ENCODE measurements at regions not wholly inside any gene's neighbourhood (a gene's known extent, or its start where the extent isn't known, plus 50 kb on each side); places are given as distances from the start of the nearest gene placed in this dataset.

DNA sequence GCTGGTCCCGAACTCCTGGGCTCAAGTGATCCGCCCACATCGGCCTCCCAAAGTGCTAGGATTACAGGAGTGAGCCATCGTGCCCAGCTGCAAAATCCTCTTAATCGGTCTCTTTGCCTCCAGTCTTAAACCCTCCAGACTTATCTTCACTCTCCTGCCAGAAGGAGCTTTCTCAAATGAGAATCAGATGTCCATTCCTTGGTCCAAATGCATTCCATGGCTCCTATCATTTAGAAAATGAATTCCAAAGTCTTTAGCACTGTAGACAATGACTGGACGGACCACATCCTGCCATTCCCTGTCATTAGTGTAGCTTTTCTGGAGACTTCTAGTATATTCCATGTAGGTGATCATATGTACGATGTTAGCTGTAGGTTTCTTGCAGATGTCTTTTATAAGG, 141.9 kb downstream of the ID4 start:
- no peak for TF ChIP-seq POLR2A (IDR thresholded peaks at IDR 0.05)
- TF ChIP-seq, protein P1, sequence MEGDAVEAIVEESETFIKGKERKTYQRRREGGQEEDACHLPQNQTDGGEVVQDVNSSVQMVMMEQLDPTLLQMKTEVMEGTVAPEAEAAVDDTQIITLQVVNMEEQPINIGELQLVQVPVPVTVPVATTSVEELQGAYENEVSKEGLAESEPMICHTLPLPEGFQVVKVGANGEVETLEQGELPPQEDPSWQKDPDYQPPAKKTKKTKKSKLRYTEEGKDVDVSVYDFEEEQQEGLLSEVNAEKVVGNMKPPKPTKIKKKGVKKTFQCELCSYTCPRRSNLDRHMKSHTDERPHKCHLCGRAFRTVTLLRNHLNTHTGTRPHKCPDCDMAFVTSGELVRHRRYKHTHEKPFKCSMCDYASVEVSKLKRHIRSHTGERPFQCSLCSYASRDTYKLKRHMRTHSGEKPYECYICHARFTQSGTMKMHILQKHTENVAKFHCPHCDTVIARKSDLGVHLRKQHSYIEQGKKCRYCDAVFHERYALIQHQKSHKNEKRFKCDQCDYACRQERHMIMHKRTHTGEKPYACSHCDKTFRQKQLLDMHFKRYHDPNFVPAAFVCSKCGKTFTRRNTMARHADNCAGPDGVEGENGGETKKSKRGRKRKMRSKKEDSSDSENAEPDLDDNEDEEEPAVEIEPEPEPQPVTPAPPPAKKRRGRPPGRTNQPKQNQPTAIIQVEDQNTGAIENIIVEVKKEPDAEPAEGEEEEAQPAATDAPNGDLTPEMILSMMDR (IDR thresholded peaks at IDR 0.05): no peak
